HG02884 (cell line): ENCODE measurements at regions not wholly inside any gene's neighbourhood (a gene's known extent, or its start where the extent isn't known, plus 50 kb on each side); places are given as distances from the start of the nearest gene placed in this dataset.

Experiments
- ATAC-seq: cut with Tn5 transposase; IDR thresholded peaks from one replicate; pipeline ENCODE4 v1.9.1; 2021; ENCODE audit warnings: mild to moderate bottlenecking, moderate library complexity; ENCODE audit not compliant: unreplicated experiment

DNA sequence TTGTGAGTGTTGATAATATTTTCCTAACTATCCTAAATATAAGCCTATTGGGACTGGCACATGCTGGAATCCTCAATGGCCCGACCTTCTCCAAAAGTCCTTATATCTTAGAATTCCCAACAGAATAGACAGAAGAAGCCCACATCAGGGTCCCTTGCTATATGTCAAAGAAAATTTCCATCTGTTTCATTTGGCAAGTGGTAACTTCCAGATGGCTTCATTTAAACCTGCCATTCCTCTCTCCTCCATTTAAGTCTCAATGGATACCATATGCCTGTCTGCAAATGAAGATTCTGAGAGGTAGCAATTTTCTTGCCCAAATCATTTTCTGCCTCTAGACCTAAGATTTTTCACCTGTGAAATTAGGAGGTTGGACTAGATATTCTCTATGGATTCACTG lies 73.1 kb upstream of the KCNA4 start:
- no peak for ATAC-seq

DNA sequence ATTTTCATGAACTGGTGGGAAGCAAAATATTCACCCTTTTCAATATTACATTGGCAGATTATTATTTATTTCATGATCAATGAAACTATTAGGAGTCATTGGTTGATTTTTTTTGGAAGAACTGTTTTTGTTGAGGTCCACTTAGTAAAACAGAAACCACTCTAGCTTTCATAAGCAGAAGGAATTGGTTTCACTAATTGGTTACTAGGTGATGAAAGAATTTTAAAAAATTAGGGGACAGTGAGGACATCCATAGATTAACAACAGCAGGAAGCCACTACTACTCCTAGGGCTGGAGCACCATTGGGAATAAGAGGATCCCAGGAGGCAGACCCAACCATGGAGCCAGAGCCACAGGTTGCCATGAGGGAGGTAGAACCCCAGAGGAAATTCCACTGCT lies 74.4 kb upstream of the KCNA4 start:
- ATAC-seq: no peak

DNA sequence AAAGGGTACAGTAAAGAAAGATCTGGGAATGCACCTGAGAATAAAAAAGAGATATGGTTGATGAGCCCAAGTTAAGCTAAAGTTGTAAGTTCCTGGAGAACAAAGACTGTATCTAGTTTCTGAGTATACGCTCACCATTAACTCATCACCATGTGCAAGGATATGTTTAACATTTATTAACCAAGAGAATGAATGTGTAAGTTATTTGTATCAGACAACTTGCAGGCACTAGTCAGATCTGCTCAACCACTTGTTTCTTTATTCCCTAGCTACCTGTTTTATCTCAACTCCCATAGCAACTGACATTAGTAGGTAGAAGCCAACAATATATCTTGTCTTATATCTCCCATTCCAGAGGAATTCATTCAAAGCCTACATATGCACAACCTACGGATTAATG lies 74.9 kb upstream of the KCNA4 start:
- no peak for ATAC-seq

DNA sequence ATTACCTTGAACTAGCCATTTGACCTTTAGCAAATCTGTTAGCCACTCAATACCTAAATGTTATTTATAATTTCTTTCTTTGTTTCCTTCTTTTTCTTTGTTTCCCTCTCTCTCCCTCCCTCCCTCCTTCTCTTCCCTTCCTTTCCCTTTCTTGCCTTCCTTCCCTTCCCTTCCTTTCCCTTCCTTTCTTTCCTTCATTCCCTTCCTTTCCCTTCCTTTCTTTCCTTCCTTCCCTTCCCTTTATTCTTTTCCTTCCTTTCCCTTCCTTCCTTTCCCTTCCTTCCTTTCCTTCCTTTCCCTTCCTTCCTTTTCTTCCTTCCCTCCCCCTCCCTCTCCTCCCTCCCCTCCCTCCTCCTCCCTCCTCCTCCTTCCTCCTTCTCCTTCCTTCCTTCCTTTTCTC lies 75.7 kb upstream of the KCNA4 start:
- ATAC-seq: no peak

DNA sequence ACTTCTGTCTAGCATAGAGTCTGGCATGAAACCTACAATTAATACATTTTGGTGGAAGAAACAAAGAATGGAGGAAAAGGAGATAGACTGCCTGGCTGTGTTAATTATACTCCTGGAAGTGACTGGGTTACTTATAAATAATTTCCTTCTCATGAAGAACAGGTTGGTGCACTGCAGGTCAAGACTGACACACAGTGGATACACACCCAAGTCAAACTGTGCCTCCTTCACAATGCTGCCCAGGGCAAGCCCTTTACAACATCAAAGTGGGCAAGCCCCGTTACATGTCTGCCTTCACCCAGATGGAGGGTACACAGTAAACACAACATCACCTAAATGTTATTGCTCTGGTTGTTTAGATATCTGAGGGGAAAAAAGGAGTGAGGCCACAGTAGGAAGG lies 83.7 kb upstream of the KCNA4 start:
- ATAC-seq: no peak

DNA sequence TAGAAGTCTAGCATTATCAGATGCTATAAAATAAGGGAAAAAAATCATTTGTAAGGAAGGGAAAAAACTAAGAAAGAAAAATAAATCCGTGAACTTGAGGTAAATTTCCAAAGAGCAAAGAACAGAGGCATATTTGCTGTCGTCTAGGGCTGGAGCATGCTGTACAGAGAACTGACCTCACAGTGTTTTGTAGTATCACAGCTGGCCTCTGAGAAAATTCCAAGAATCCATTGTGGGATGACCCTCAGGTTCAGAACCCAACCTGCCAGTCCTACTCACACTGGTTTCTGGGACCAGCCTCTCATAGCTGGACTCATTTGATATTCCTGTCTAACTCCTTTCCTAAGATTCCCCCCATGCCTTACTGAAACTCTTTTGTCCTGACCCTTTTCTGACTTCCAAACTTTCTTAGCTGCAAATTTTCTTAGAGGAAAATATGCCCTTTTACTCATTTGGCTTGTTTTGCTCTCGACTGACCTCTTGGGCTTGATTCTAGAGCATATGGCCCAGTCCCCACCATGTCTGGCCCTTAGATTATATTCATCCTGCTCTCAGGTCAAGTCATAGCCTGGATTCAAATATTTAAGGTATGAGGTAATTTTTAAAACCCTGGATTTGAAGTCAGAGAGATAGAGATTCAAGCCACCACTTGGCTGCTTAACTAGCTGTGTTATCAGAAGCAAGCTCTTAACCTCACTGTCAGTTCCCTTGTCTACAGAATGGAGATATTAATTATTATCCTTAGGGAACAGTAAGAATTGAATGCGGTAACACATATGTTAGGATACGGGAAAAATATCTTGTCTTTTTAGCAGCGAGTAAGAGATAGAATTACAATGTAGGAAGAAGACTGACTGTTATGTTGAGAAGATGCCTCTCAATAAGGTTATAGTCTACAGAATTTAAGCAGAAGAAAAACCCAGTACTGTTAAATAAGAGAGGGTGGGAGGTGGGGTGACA lies 89.7 kb upstream of the KCNA4 start:
- no peak for ATAC-seq

DNA sequence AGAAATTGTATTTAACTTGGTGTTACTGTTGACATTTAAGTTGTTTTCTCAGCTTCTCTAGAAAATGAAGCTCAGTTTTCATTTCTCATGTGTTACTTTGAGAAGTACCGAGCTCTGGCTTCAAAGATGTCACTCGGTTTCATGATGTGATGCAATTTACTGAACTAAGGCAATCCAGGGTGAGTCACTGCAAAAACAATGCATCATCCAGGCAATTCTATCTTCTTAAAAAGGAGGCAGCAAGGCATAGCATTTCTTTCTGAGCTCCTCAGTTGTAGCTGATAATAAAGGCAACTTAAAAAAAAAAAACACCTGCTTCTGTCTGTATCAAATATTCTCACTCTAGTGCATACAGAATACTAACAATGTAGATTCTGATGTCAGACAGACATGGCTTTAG lies 91.1 kb upstream of the KCNA4 start:
- ATAC-seq: no peak

DNA sequence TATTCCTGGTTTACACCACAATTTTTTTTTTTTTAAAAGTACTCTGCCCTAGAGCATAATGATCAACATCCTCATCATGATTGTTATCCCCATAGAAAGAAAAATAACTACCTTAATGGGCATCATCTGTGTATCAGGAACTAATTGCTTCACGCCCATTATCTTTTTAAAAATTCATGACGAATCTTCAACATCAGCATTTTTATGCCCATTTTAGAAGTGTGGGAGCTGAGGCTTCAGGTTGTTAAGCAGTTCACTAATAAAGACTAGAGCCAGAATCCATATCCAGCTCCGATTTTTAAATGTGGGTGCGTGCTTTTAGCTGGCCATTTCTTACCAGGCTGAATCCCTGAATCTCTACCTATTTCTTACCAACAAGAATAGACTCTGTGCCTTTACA lies 92.9 kb upstream of the KCNA4 start:
- no peak for ATAC-seq

DNA sequence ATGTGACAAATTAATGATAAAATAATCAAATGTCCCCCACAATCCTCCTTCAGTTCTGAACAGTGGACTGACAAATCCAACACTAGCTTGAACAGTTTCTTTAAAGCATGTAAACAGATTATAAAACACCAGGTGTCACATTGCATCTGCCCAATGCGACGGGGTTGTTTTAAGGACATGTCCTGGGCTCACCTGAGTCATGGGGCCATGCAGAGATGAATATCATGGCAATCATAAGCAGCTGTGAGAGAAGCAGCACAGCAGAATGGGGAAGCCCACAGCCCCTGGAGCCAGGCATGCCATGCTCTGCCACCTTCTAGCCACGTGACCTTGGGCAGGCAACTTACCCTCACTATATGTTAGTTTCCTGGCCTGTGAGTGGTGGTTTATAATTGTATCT lies 93.9 kb upstream of the KCNA4 start:
- no peak for ATAC-seq

DNA sequence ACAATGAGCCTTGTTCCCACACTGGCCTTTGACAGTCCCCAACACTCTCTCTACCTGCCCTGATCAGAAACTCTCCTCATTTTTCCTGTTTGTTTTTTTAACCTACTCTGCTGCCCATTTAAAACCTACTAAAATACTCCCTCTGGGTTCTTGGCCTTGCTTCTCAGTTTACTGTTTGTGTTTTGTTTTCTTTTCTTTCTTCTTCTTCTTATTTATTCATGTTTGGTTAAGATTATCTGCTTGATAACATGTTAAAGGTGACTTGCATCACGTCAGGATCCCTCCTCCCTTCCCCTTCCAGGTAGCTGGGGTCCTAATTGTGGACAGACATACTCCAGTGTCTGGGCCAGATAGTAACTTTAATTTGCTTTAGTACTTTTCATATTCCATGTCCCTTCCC lies 95.0 kb upstream of the KCNA4 start:
- ATAC-seq: no peak

DNA sequence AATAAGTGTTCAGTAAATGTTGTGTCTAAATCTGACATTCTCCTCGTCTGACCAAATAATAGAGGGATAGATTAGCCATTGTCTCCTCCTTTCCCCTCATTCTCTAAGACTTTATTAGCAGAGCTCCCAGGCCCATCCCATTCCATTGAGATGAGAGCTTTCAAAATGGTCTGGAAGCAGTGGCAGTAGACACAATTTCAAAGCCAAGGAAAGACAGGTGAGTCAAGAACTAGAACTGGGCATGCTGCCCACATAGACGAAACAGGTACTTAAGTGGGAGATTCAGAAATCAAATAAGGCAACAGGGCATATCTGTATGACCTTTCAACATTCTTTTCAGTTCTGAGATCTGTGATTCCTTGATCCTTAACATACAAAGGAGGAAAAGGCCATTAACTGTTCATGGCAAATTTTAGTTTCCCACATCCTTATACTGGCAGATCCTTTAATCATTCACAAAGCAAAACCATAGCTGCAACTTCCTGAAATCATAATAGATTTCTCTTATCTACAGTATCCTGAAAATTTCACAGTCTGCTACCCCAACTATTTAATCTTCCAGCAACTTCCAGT lies 96.6 kb upstream of the KCNA4 start:
- ATAC-seq: no peak

DNA sequence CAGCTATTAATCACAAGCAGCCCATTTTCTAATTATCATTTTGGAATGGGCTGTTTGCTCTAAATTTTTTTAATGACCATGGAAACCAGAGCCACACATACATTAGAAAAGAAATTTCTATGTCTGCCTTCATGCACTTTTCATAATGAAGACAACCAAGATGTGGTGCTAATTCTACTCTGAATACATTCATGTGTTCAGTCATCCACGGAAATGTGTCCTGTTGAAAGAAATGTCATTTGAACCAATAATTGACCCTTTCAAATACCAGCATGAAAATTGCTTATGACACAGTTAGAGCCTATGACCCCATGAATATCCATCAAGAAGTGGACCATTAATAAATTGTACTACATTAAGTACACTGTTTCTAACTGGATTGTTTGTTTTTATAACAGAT lies 99.7 kb upstream of the KCNA4 start:
- ATAC-seq: no peak

DNA sequence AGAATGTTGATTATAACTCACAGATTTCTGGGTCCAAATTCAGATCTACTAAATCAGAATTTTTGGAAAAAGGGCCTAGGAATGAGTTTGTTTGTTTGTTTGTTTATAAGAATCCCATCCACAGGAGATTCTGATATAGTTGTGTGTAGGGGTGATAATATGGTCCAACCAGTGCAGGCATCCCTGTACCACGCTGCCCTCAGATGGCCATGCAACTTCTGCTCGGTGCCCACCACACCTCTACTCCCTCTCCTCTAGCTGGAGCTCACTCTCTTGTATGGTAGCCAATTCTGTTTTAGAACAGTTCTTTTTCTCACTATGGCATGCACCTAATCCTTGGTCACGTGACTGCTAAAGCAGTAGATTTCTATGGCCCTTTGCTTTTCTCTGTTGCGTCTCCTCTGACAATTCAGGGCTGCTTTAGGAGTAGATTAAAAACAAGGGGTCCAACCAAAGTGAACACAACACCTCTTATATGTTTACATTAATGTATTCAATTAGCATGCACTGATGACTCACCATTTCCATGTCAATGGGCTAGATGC lies 103.3 kb upstream of the KCNA4 start:
- ATAC-seq: no peak

DNA sequence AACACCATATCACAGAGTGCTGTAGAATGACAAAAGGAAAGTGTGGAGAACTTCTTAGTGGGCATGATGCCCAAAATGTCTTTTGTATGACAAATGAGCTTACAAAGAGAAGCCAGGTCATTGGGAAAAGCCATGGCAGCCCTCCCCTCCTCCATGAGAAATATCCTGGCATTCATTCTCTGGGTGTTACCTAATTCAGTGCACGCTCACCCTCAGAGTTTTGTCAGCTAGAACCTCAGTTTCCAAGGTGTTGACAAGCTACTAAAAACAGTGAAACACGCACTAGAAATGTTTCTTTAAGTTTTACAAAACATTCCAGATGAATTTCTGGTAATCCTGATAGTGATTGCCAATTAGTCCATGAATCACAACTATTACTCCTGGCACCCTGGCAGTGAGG lies 105.4 kb upstream of the FSHB start:
- no peak for ATAC-seq

DNA sequence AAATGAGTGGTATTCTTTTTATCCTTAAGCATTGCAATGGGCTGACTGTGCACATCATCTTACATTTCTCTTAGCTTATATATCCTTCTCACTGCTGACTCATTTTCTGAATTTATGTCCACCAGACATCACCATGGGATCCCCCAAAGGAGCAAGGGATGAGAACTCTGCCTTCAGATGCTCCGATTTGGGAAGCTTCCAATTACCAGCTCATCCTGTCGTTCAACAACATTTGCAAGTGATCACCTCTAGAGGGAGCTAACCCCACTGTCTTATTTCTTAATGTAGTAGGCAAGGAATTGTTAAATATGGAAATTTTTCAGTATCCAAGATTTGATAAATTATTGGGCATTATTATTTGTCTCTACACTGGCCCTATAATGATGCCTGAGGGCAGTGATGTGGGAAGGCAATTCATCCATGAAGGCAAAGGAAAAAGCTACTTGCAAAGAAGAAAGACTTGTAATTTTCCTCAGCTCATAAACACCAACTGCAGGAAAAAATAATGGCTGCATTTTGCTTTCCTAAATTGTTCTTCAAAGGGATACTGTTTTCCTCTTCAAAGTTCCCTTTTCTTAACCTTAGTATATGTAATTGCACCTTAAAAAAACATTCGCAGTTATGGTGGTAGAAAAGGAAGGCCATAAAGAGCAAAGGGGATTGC lies 102.4 kb upstream of the FSHB start:
- ATAC-seq: no peak

DNA sequence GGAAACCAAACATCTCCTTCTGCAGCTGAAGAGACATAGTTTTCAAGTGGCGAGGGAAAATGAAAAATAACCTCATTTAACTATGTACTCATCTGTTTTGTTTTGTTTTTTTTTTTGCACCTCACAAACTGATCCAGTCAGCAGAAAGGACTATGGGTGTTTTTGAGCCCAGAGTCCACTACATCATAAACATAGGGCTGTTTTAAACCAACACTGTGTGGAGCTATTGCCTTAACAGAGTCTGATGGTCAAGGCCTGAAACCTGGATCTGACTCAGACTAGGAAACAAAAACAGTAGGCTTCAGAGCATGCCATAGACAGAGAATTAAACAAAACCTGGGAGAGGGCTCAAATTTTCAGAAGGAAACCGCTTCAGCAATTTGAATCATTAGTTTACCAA lies 99.3 kb upstream of the FSHB start:
- peak; percentile 65 for ATAC-seq

DNA sequence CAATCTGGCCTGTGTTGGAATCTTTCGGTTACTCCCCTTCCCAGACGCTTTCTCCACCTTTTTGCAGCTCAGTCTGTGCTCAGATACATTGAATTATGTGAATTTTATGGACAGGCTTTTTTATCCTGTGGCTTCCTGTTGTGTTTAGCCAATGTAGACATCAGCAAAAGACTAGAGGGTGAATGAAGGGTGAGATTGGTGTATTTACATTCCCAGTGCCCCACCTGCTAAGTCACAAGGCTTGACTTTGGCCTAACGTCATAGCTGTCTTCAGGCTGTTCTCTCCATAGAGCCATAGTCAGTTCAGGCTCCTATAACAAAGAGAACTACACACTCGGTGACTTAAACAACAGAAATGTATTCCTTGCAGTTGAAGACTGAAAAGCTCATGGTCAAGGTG lies 97.5 kb upstream of the FSHB start:
- no peak for ATAC-seq

DNA sequence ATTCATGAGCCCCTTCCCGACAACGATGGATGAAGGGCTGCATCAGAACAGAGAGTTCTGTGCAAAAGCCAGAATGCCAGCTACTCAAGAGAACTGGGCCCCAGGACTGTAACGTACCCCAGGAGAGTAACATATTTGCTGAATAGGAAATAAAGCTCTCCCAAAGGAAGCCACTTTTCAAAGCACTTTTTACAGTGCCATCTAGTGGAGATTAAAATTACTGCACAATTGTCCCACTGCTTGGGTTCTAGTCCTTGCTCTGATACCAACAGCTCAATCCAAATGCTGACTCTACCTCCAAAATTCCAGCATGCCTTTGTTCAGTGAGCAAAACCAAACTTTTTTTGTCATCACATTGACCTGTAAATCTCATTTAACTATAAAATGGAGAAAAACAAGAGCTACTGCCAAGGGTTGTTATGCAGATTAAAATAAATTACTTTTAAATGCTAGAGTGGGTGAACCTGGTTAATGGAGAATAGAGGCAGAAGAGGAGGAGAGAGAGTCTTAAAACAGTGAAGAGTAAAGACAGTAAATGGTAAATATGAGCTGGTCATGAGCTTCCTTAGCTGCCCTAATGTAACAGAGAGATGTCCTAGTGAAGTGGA lies 87.6 kb upstream of the FSHB start:
- peak; percentile 71 for ATAC-seq

DNA sequence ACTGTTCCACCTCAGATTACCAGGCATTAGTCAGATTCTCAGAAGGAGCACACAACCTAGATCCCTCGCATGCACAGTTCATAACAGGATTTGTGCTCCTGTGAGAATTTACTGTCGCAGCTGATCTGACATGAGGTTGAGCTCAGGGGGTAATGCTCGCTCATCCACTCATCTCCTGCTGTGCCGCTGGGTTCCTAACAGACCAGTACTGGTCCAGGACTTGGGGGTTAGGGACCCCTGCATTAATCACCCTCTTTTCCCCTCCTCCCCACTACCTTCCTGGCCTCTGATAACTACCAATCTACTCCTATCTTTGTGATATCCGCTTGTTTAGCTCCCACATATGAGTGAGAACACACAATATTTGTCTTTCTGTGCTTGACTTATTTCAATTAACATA lies 83.5 kb upstream of the FSHB start:
- ATAC-seq: no peak

DNA sequence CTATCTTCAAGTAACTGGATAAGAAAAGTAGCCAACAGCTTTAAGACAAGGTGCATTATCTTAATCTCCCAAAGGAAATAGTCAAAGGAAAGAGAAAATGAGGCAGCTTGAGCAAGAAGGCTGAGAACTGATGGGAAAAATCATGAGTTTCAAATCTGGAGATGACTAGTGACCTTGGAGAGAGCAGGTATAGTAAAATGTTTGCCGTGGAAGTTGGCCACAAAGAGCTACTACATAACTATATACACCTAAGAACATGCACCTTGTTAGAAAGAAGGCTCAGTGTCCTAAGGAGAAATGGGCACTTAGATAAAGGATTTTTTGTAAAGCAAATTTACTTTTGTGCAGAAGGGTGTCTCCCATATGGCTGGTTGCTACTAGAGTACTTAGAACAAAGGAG lies 80.8 kb upstream of the FSHB start:
- no peak for ATAC-seq

DNA sequence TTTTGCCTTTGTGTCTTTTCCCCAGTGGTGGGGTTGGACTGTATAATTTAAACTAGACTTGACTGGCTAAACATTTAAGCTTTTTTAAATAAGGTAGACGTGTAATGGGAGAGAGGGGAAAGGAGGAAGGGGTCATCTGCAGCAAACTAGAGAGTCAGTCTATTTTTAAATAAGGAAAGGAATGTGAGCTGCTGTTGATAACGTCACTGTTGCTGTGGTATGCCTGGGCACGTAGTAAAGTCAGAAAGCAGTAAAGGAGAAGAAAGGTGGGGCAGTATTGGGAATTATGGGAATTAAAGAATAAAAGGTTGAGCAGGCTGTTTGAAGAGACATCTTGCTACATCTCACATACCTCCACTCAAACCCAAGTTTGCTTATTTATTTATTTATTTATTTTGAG lies 80.4 kb upstream of the FSHB start:
- ATAC-seq: no peak
